ENCODE measurements at regions not wholly inside any gene's neighbourhood (a gene's known extent, or its start where the extent isn't known, plus 50 kb on each side); places are given as distances from the start of the nearest gene placed in this dataset.

GRCh38 chr4:176583278-176583677 lies 209.4 kb downstream of the VEGFC start:
- in situ Hi-C loops (cut with MboI; ENCODE audit: low pct_unique_long_range_greater_than_20kb, low sequenced_read_pairs, unreplicated experiment): no loop called here
- TF ChIP-seq, protein P1, sequence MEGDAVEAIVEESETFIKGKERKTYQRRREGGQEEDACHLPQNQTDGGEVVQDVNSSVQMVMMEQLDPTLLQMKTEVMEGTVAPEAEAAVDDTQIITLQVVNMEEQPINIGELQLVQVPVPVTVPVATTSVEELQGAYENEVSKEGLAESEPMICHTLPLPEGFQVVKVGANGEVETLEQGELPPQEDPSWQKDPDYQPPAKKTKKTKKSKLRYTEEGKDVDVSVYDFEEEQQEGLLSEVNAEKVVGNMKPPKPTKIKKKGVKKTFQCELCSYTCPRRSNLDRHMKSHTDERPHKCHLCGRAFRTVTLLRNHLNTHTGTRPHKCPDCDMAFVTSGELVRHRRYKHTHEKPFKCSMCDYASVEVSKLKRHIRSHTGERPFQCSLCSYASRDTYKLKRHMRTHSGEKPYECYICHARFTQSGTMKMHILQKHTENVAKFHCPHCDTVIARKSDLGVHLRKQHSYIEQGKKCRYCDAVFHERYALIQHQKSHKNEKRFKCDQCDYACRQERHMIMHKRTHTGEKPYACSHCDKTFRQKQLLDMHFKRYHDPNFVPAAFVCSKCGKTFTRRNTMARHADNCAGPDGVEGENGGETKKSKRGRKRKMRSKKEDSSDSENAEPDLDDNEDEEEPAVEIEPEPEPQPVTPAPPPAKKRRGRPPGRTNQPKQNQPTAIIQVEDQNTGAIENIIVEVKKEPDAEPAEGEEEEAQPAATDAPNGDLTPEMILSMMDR (IDR thresholded peaks at IDR 0.05; ENCODE audit: extremely low read depth, insufficient read depth, missing control alignments): no peak
- no peak for DNase-seq (ENCODE audit: low spot score)

- DNase-seq (ENCODE audit: low spot score): no peak
- TF ChIP-seq, protein P1 (IDR thresholded peaks at IDR 0.05; ENCODE audit: extremely low read depth, insufficient read depth, missing control alignments): no peak
- in situ Hi-C loops (cut with MboI; ENCODE audit: low pct_unique_long_range_greater_than_20kb, low sequenced_read_pairs, unreplicated experiment): no loop called here
Measured at GRCh38 chr4:176584031-176584606, 208.6 kb downstream of the VEGFC start.

DNA sequence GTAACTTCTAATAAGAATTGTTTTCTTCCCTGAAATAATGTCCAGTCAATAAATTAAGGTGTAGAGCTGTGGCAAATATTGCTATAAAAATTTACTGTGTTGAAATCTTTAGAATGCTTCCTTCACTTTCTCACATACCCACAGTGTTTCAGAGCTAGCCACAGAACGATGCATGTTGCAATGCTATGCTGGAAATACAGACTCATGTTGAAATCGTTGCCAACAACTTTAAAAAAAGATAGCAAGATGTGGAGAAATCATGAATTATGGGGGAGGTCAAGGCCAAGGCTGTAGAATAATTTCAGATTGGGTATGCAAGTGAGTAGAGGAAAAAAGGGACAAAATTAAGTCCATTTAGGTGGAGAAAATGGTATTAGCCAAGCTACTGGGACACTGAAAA lies 204.8 kb downstream of the VEGFC start:
- TF ChIP-seq, protein P1 (IDR thresholded peaks at IDR 0.05; ENCODE audit: extremely low read depth, insufficient read depth, missing control alignments): no peak
- in situ Hi-C loops (cut with MboI; ENCODE audit: low pct_unique_long_range_greater_than_20kb, low sequenced_read_pairs, unreplicated experiment): no loop called here
- no peak for DNase-seq (ENCODE audit: low spot score)

DNA sequence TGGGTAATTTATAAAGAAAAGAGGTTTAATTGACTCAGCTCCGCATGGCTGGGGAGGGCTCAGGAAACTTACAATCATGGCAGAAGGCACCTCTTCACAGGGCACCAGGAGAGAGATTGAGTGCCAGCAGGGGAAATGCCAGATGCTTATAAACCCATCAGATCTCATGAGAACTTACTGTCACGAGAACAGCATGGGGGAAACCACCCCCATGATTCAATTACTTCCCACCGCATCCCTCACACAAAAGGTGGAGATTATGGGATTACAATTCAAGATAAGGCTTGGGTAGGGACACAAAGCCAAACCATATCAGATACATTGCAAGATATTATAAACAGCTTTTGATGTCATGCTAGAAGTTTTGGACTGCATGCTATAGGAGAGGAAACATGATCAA lies 204.3 kb downstream of the VEGFC start:
- no peak for DNase-seq (ENCODE audit: low spot score)
- in situ Hi-C loops (cut with MboI; ENCODE audit: low pct_unique_long_range_greater_than_20kb, low sequenced_read_pairs, unreplicated experiment): no loop called here
- TF ChIP-seq, protein P1 (IDR thresholded peaks at IDR 0.05; ENCODE audit: extremely low read depth, insufficient read depth, missing control alignments): no peak

- no peak for DNase-seq (ENCODE audit: low spot score)
- in situ Hi-C loops (cut with MboI; ENCODE audit: low pct_unique_long_range_greater_than_20kb, low sequenced_read_pairs, unreplicated experiment): no loop called here
- TF ChIP-seq, protein P1 (IDR thresholded peaks at IDR 0.05; ENCODE audit: extremely low read depth, insufficient read depth, missing control alignments): no peak
Measured at GRCh38 chr4:176592976-176593670, 199.6 kb downstream of the VEGFC start.

DNA sequence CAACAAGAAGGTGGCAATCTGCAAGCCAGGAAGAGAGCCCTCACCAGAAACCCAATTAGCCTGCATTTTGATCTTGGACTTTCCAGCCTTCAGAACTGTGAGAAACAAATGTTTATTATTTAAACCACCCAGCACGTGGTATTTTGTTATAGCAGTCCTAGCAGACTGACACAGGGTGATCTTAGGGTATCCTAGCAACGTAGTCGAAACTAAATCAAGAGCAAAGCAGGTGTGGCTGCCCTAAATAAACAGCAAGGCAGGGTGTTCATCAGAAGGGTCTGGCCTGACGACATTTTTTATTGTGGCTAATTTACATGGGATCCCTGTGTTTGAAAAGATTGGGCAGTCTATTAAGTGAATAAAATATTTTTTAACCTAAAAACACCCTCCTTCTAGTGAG lies 198.8 kb downstream of the VEGFC start:
- TF ChIP-seq, protein P1 (IDR thresholded peaks at IDR 0.05; ENCODE audit: extremely low read depth, insufficient read depth, missing control alignments): no peak
- in situ Hi-C loops (cut with MboI; ENCODE audit: low pct_unique_long_range_greater_than_20kb, low sequenced_read_pairs, unreplicated experiment): no loop called here

More for the DNA sequence above, 198.8 kb downstream of the VEGFC start:
- no peak for DNase-seq (ENCODE audit: low spot score)

Data from GM13977 (cell line).